ENCODE measurements at regions not wholly inside any gene's neighbourhood (a gene's known extent, or its start where the extent isn't known, plus 50 kb on each side); places are given as distances from the start of the nearest gene placed in this dataset.

DNA sequence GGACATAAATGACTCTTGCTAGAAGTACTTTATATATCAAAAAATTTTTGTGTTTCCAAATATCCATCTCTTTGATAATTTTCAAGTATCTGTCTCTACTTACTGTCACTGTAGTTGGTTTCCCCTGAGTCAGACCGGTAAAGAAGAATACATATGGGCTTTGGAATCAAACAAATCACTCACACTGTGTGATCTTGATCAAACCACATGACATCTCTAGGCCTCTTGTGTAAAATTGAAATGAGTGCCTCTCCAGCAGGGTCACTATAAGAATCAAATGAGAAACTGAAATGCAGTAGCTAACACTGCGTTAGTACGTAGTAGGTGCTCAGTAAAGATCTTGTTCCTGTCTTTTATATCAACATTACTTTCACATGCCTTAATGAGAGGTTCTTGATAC is 314.6 kb upstream of the STT3B start:
- H3K27ac ChIP-seq: no peak overlapping the region
- TF ChIP-seq ZFX (IDR thresholded peaks at IDR 0.05; ENCODE audit: borderline replicate concordance): no peak

DNA sequence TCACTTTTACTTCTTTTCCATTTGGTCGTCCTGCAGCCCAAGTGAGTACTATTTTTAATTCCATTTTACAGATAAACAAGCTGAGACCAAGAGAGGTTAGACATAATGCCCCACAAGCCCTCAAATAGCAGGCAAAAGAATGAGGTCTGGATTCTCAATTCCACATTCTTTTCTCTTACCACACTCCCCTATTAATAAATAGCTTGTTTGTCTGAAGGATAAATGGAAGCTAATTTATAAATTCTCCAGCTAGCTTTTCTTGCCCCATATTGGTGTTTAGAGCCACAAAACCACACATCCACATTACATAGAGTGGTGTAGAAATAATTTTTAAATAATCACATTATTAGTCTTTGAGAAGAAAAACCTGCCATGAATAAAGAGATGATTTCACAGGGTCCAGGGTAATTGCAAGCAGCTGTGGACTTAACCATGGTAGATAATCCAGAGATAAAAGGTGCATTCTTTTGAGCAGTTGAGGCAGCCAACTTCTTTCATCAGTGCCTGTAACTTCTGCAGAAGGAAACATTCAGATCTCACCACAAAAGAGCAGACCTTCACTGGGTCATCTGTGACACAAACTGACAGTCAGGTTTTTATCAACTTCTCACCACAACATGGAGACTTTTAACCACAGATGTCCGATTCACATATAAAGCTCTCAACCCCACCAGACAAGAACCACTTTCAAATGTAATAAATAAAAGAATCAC is 313.4 kb upstream of the STT3B start:
- TF ChIP-seq ZFX (IDR thresholded peaks at IDR 0.05; ENCODE audit: borderline replicate concordance): no peak
- TF ChIP-seq, protein P1, sequence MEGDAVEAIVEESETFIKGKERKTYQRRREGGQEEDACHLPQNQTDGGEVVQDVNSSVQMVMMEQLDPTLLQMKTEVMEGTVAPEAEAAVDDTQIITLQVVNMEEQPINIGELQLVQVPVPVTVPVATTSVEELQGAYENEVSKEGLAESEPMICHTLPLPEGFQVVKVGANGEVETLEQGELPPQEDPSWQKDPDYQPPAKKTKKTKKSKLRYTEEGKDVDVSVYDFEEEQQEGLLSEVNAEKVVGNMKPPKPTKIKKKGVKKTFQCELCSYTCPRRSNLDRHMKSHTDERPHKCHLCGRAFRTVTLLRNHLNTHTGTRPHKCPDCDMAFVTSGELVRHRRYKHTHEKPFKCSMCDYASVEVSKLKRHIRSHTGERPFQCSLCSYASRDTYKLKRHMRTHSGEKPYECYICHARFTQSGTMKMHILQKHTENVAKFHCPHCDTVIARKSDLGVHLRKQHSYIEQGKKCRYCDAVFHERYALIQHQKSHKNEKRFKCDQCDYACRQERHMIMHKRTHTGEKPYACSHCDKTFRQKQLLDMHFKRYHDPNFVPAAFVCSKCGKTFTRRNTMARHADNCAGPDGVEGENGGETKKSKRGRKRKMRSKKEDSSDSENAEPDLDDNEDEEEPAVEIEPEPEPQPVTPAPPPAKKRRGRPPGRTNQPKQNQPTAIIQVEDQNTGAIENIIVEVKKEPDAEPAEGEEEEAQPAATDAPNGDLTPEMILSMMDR (IDR thresholded peaks at IDR 0.05): no peak
- no peak overlapping the region for H3K27ac ChIP-seq

DNA sequence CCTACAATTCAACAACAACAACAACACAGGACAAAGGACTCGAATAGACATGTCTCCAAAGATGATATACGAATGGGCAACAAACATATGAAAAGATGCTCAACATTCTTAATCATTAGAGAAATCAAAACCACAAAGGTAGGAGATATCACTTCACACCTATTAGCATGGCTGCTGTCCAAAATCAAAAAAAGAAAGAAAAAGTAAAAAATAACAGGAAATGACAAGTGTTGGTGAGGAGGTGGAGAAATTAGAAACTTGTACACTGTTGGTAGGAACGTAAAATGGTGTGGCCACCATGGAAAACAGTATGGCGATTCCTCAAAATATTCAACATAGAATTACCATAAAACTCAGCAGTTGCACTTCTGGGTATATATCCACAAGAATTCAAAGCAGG is 312.3 kb upstream of the STT3B start:
- TF ChIP-seq, protein P1 (IDR thresholded peaks at IDR 0.05): no peak
- TF ChIP-seq ZFX (IDR thresholded peaks at IDR 0.05; ENCODE audit: borderline replicate concordance): no peak
- H3K27ac ChIP-seq: no peak overlapping the region

DNA sequence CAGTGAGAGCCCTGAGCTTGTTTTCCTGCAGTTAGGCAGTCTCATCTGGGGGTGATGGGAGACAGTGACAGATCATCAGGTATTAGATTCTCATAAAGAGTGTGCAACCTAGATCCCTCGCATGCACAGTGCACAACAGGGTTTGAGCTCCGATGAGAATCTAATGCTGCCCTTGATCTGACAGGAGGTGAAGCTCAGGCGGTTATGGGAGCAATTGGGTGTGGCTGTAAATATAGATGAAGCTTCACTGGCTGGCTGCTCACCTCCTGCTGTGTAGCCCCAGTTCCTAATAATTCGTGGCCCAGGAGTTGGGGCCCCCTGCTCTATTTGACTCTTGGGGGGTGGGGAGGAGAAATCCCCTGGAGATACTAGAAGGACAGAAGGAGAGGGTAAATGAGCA is 309.4 kb upstream of the STT3B start:
- no peak overlapping the region for H3K27ac ChIP-seq
- TF ChIP-seq, protein P1 (IDR thresholded peaks at IDR 0.05): no peak
- TF ChIP-seq ZFX (IDR thresholded peaks at IDR 0.05; ENCODE audit: borderline replicate concordance): no peak

DNA sequence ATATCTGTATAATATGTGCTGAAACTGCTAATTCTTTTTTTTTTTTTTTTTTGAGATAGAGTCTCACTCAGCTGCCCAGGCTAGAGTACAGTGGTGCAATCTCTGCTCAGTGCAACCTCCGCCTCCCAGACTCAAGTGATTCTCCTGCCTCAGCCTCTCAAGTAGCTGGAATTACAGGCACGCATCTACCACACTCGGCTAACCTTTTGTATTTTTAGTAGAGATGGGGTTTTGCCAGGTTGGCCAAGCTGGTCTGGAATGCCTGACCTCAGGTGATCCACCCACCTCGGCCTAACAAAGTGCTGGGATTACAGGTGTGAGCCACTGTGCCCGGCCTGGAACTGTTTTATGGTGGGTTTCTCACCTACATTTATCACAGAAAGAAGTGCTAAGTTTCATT is 307.8 kb upstream of the STT3B start:
- no peak for TF ChIP-seq ZFX (IDR thresholded peaks at IDR 0.05; ENCODE audit: borderline replicate concordance)
- TF ChIP-seq, protein P1 (IDR thresholded peaks at IDR 0.05): no peak

DNA sequence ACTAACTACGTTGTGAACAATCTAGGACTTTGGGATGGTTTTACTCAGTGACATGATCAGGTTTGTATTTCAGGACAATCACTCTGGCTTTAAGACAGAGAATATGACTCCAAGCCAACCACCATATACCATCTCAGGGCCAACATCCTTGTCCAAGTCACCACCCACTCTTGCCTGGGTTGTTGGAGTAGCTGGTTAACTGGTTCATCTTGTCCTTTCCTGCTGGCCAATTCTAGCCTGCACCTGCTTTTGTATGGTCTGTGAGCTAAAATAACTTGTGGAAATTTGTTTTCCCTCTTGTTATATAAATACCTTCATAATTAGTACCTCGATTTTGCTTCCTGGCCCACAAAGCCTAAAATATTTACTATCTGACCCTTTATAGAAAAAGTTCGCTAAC is 306.8 kb upstream of the STT3B start:
- no peak for TF ChIP-seq ZFX (IDR thresholded peaks at IDR 0.05; ENCODE audit: borderline replicate concordance)
- TF ChIP-seq, protein P1 (IDR thresholded peaks at IDR 0.05): no peak
- H3K27ac ChIP-seq: no peak overlapping the region

More for the DNA sequence above, 307.8 kb upstream of the STT3B start:
- no peak overlapping the region for H3K27ac ChIP-seq

DNA sequence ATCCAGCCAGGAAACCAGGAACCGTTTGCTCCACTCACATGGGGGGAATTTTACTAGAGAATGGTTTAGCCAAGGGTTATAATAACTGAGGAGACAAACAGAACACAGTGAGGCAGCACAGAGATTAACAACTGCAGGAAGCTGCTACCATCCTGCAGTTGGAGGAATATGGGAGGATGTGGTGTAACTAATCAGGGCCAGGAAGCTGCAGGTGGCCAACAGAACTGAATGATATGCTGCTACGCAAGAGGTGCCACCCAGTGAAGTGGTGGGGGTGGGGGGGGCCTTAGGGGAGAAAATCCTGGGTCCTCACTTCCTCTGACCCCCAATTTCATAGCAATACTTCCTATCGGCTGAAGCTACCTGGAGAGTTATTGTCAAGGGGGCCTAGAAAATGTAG is 306.4 kb upstream of the STT3B start:
- H3K27ac ChIP-seq: peak overlapping the region; percentile 45; the same call in 1 of the 2 replicates

More for the DNA sequence above, 306.4 kb upstream of the STT3B start:
- no peak for TF ChIP-seq ZFX (IDR thresholded peaks at IDR 0.05; ENCODE audit: borderline replicate concordance)
- TF ChIP-seq, protein P1 (IDR thresholded peaks at IDR 0.05): no peak
